Loucy (cell line): ENCODE measurements at regions not wholly inside any gene's neighbourhood (a gene's known extent, or its start where the extent isn't known, plus 50 kb on each side); places are given as distances from the start of the nearest gene placed in this dataset.

Source experiments
- CTCF ChIP-seq: fragments of 200-600 bp; sonication (generic); conservative IDR thresholded peaks from 2 replicates; pipeline ENCODE4 v1.5.1; 2014; ENCODE audit warnings: mild to moderate bottlenecking, antibody characterized with exemption, low read length
- EZH2phosphoT487 ChIP-seq: fragments of 200-600 bp; IDR thresholded peaks from 2 replicates; pipeline ENCODE4 v1.6.1; 2018; ENCODE audit warnings: antibody characterized with exemption, mild to moderate bottlenecking, moderate library complexity, borderline replicate concordance

- TF ChIP-seq CTCF (no peak), EZH2phosphoT487 (no peak)
Observed at GRCh38 chr5:27700526-27700925, 662.1 kb upstream of the CDH9 start.
